Activated CD8-positive, alpha-beta memory T cell treated with anti-CD3 and anti-CD28 coated beads, Interleukin-2, amount 50 U/mL, for 4 hours (primary cell): ENCODE measurements at regions not wholly inside any gene's neighbourhood (a gene's known extent, or its start where the extent isn't known, plus 50 kb on each side); places are given as distances from the start of the nearest gene placed in this dataset.
"Not testable (repeated sequence)": the region's sequence is repeated elsewhere in the genome, so short reads cannot be mapped to it uniquely, and the experiment has no call there.

Experiments used
- DNase-seq: peaks from one replicate; pipeline ENCODE4 v3.0.0-alpha.2; 2020

- no peak for DNase-seq
Measured at GRCh38 chr9:90131568-90131967, 511.1 kb downstream of the DIRAS2 start.

GRCh38 chr9:90132866-90133265, 509.8 kb downstream of the DIRAS2 start:
- no peak for DNase-seq

- DNase-seq: no peak
Measured at GRCh38 chr9:90137801-90138200, 504.8 kb downstream of the DIRAS2 start.

GRCh38 chr9:90140131-90140818, 502.3 kb downstream of the DIRAS2 start:
- DNase-seq: no peak

- no peak for DNase-seq
Measured at GRCh38 chr9:90141723-90142122, 500.9 kb downstream of the DIRAS2 start.

- DNase-seq: peak; percentile 55
Measured at GRCh38 chr9:90142580-90142979, 500.0 kb downstream of the DIRAS2 start.

GRCh38 chr9:90147426-90147825, 495.2 kb downstream of the DIRAS2 start:
- no peak for DNase-seq

- DNase-seq: no peak
Measured at GRCh38 chr9:90156318-90156717, 486.3 kb downstream of the DIRAS2 start.

- DNase-seq: no peak
Measured at GRCh38 chr9:90162326-90162725, 480.3 kb downstream of the DIRAS2 start.

- no peak for DNase-seq
Measured at GRCh38 chr9:90162819-90163218, 479.8 kb downstream of the DIRAS2 start.

GRCh38 chr9:90165281-90165680, 477.3 kb downstream of the DIRAS2 start:
- no peak for DNase-seq

GRCh38 chr9:90166374-90166773, 476.2 kb downstream of the DIRAS2 start:
- not testable (repeated sequence) for DNase-seq

GRCh38 chr9:90167914-90168313, 474.7 kb downstream of the DIRAS2 start:
- DNase-seq: no peak

- DNase-seq: no peak
Measured at GRCh38 chr9:90169490-90169889, 473.1 kb downstream of the DIRAS2 start.

GRCh38 chr9:90173935-90174334, 468.7 kb downstream of the DIRAS2 start:
- not testable (repeated sequence) for DNase-seq

- DNase-seq: not testable (repeated sequence)
Measured at GRCh38 chr9:90174346-90174745, 468.3 kb downstream of the DIRAS2 start.

- no peak for DNase-seq
Measured at GRCh38 chr9:90175257-90175656, 467.4 kb downstream of the DIRAS2 start.

GRCh38 chr9:90175865-90176264, 466.8 kb downstream of the DIRAS2 start:
- no peak for DNase-seq

- DNase-seq: no peak
Measured at GRCh38 chr9:90176901-90177300, 465.7 kb downstream of the DIRAS2 start.

- no peak for DNase-seq
Measured at GRCh38 chr9:90180381-90180780, 462.2 kb downstream of the DIRAS2 start.

GRCh38 chr9:90188656-90189055, 454.0 kb downstream of the DIRAS2 start:
- no peak for DNase-seq

- no peak for DNase-seq
Measured at GRCh38 chr9:90189306-90189705, 453.3 kb downstream of the DIRAS2 start.

GRCh38 chr9:90192465-90192864, 450.2 kb downstream of the DIRAS2 start:
- peak; percentile 19 for DNase-seq

GRCh38 chr9:90198956-90199355, 443.7 kb downstream of the DIRAS2 start:
- DNase-seq: no peak

- no peak for DNase-seq
Measured at GRCh38 chr9:90201766-90202165, 440.9 kb downstream of the DIRAS2 start.
